MM.1S (cell line): ENCODE measurements at regions not wholly inside any gene's neighbourhood (a gene's known extent, or its start where the extent isn't known, plus 50 kb on each side); places are given as distances from the start of the nearest gene placed in this dataset.

ENCODE experiments used
- DNase-seq: peaks from one replicate; pipeline ENCODE4 v3.0.0-alpha.2; 2015
- H2AFZ ChIP-seq: fragments of 300-600 bp; sonication (generic); 2 replicates; pipeline ENCODE4 v1.6.0; 2016; ENCODE audit warnings: antibody characterized with exemption, low read length
- H3F3A ChIP-seq: fragments of 300-600 bp; sonication (generic); 2 replicates; pipeline ENCODE4 v1.6.1; 2016; ENCODE audit warnings: mild to moderate bottlenecking, antibody characterized with exemption, low read length, moderate library complexity, mixed read lengths; ENCODE audit not compliant: insufficient read depth
- H3K27ac ChIP-seq: fragments of 300-600 bp; sonication (generic); 2 replicates; pipeline ENCODE4 v1.5.1; 2016; ENCODE audit warnings: mild to moderate bottlenecking, low read length
- H3K27me3 ChIP-seq: fragments of 300-600 bp; sonication (generic); replicated peaks from 2 replicates; pipeline ENCODE4 v1.6.0; 2016; ENCODE audit warnings: low read length; ENCODE audit not compliant: insufficient read depth
- H3K36me3 ChIP-seq: fragments of 300-600 bp; sonication (generic); replicated peaks from 2 replicates; pipeline ENCODE4 v1.6.1; 2016; ENCODE audit warnings: mild to moderate bottlenecking, low read length, mixed read lengths; ENCODE audit not compliant: insufficient read depth
- H3K4me1 ChIP-seq: fragments of 300-600 bp; sonication (generic); 2 replicates; pipeline ENCODE4 v1.6.1; 2016; ENCODE audit warnings: low read length, mixed read lengths
- H3K4me2 ChIP-seq: fragments of 300-600 bp; sonication (generic); 2 replicates; pipeline ENCODE4 v1.6.0; 2016; ENCODE audit warnings: low read depth, low read length
- H3K4me3 ChIP-seq: fragments of 300-600 bp; sonication (generic); 2 replicates; pipeline ENCODE4 v1.5.1; 2016; ENCODE audit warnings: low read length, mixed read lengths
- H3K79me2 ChIP-seq: fragments of 300-600 bp; sonication (generic); 2 replicates; pipeline ENCODE4 v1.6.1; 2016; ENCODE audit warnings: mixed run types, low read length, mixed read lengths
- H3K9ac ChIP-seq: fragments of 300-600 bp; sonication (generic); 2 replicates; pipeline ENCODE4 v1.6.1; 2016; ENCODE audit warnings: low read length, mixed read lengths
- H3K9me2 ChIP-seq: fragments of 300-600 bp; sonication (generic); replicated peaks from 2 replicates; pipeline ENCODE4 v1.6.1; 2016; ENCODE audit warnings: mild to moderate bottlenecking, low read length, mixed read lengths; ENCODE audit not compliant: insufficient read depth
- H3K9me3 ChIP-seq: fragments of 300-600 bp; sonication (generic); replicated peaks from 2 replicates; pipeline ENCODE4 v1.6.1; 2016; ENCODE audit warnings: mild to moderate bottlenecking, low read length, mixed read lengths; ENCODE audit not compliant: insufficient read depth
- H4K20me1 ChIP-seq: fragments of 300-600 bp; sonication (generic); 2 replicates; pipeline ENCODE4 v1.6.1; 2016; ENCODE audit warnings: mild to moderate bottlenecking, low read length, moderate library complexity, mixed read lengths; ENCODE audit not compliant: insufficient read depth
- CTCF ChIP-seq: fragments of 300-600 bp; sonication (generic); IDR thresholded peaks from 2 replicates; pipeline ENCODE4 v1.5.1; 2016; ENCODE audit warnings: antibody characterized with exemption, low read length, mixed read lengths
- EZH2 ChIP-seq: fragments of 300-600 bp; sonication (generic); optimal IDR thresholded peaks from 2 replicates; pipeline ENCODE3; 2017; ENCODE audit warnings: low read depth, mild to moderate bottlenecking, antibody characterized with exemption, low read length, mixed read lengths
- EZH2phosphoT487 ChIP-seq: fragments of 300-600 bp; sonication (generic); IDR thresholded peaks from 2 replicates; pipeline ENCODE4 v1.6.1; 2018; ENCODE audit warnings: antibody characterized with exemption, low read length

- no peak for DNase-seq
Measured at GRCh38 chr4:136898590-136899248, 633.6 kb downstream of the PCDH18 start.

GRCh38 chr4:136893573-136893972, 638.7 kb downstream of the PCDH18 start:
- H2AFZ ChIP-seq: no peak overlapping the region
- no peaks in the 10 kb centered on the region for H3F3A ChIP-seq
- no peak overlapping the region for H3K9ac ChIP-seq
- TF ChIP-seq CTCF: no peak
- no peak for TF ChIP-seq EZH2phosphoT487
- no peak for TF ChIP-seq EZH2
- H3K79me2 ChIP-seq: no peaks in the 10 kb centered on the region
- no peak overlapping the region for H3K27ac ChIP-seq
- no peaks in the 10 kb centered on the region for H3K27me3 ChIP-seq
- no peaks in the 10 kb centered on the region for H3K9me2 ChIP-seq
- H4K20me1 ChIP-seq: no peaks in the 10 kb centered on the region
- H3K9me3 ChIP-seq: no peaks in the 10 kb centered on the region
- no peak for DNase-seq
- H3K4me1 ChIP-seq: no peaks in the 10 kb centered on the region
- H3K36me3 ChIP-seq: no peaks in the 10 kb centered on the region
- H3K4me3 ChIP-seq: no peak overlapping the region
- H3K4me2 ChIP-seq: no peak overlapping the region

More at GRCh38 chr4:136898590-136899248, 633.6 kb downstream of the PCDH18 start:
- Histone ChIP-seq H3K27ac (no peak overlapping the region), H3K9me3 (no peaks in the 10 kb centered on the region), H2AFZ (no peak overlapping the region), H3K27me3 (no peaks in the 10 kb centered on the region), H3K36me3 (no peaks in the 10 kb centered on the region), H3K4me1 (no peaks in the 10 kb centered on the region), H3K4me2 (no peak overlapping the region), H3K4me3 (no peak overlapping the region), H4K20me1 (no peaks in the 10 kb centered on the region), H3K79me2 (no peaks in the 10 kb centered on the region), H3K9me2 (no peaks in the 10 kb centered on the region), H3F3A (no peaks in the 10 kb centered on the region), H3K9ac (no peak overlapping the region)
- TF ChIP-seq EZH2 (no peak), CTCF (no peak), EZH2phosphoT487 (no peak)

- H3K4me3 ChIP-seq: no peak overlapping the region
- H3K36me3 ChIP-seq: no peaks in the 10 kb centered on the region
- no peaks in the 10 kb centered on the region for H3K27me3 ChIP-seq
- H3K4me2 ChIP-seq: no peak overlapping the region
- no peaks in the 10 kb centered on the region for H3K79me2 ChIP-seq
- H3K9me3 ChIP-seq: no peaks in the 10 kb centered on the region
- H3K27ac ChIP-seq: no peak overlapping the region
- H2AFZ ChIP-seq: no peak overlapping the region
- no peaks in the 10 kb centered on the region for H3F3A ChIP-seq
- no peaks in the 10 kb centered on the region for H3K4me1 ChIP-seq
- H4K20me1 ChIP-seq: no peaks in the 10 kb centered on the region
- H3K9ac ChIP-seq: no peak overlapping the region
- no peak for TF ChIP-seq EZH2
- no peak for TF ChIP-seq CTCF
- TF ChIP-seq EZH2phosphoT487: no peak
- H3K9me2 ChIP-seq: no peaks in the 10 kb centered on the region
- DNase-seq: no peak
Measured at GRCh38 chr4:136881666-136882065, 650.6 kb downstream of the PCDH18 start.
